HL-60 (cell line): ENCODE measurements at regions not wholly inside any gene's neighbourhood (a gene's known extent, or its start where the extent isn't known, plus 50 kb on each side); places are given as distances from the start of the nearest gene placed in this dataset.

Experiments used
- DNase-seq, 2 experiments: peaks; one replicate each; pipeline ENCODE4 v3.0.0-alpha.2; 2010 to 2020; ENCODE audit warnings: low read depth in 1 of 2, low spot score in 1 of 2
- H3K27ac ChIP-seq: fragments of 250-450 bp; sonication (Bioruptor Pico); replicated peaks from 2 replicates; pipeline ENCODE4 v1.5.1; 2020; ENCODE audit warnings: mild to moderate bottlenecking, moderate library complexity
- H3K27me3 ChIP-seq: fragments of 250-450 bp; sonication (Bioruptor Pico); 2 replicates; pipeline ENCODE4 v1.5.1; 2021; ENCODE audit warnings: mild to moderate bottlenecking, moderate library complexity; ENCODE audit not compliant: insufficient read depth, poor library complexity, severe bottlenecking
- H3K4me3 ChIP-seq: replicated peaks from 2 replicates; pipeline ENCODE4 v1.5.1; 2011; ENCODE audit warnings: mild to moderate bottlenecking, control low read depth, low read length; ENCODE audit not compliant: insufficient read depth
- CTCF ChIP-seq: IDR thresholded peaks from one replicate; pipeline ENCODE4 v1.5.1; 2011; ENCODE audit warnings: low read length, control low read depth, inconsistent platforms; ENCODE audit not compliant: insufficient read depth
- GABPA ChIP-seq: IDR thresholded peaks from 2 replicates; pipeline ENCODE4 v1.6.1; 2012; ENCODE audit warnings: low read depth
- POLR2AphosphoS5 ChIP-seq: IDR thresholded peaks from 2 replicates; pipeline ENCODE4 v1.6.1; 2012; ENCODE audit warnings: low read depth
- REST ChIP-seq: IDR thresholded peaks from 2 replicates; pipeline ENCODE4 v1.6.1; 2012; ENCODE audit warnings: low read depth; ENCODE audit not compliant: insufficient replicate concordance
- SPI1 ChIP-seq: IDR thresholded peaks from 2 replicates; pipeline ENCODE4 v1.6.1; 2012; ENCODE audit warnings: low read depth, mild to moderate bottlenecking, borderline replicate concordance

- TF ChIP-seq CTCF (no peak), SPI1 (no peak), GABPA (no peak), REST (no peak), POLR2AphosphoS5 (no peak)
- no peak overlapping the region for H3K27ac ChIP-seq
- DNase-seq, result no peak
- no peak overlapping the region for H3K4me3 ChIP-seq
- H3K27me3 ChIP-seq, result no peaks in the 10 kb centered on the region
Observed at GRCh38 chr2:193539188-193539587, 1344.5 kb upstream of the TMEFF2 start.

GRCh38 chr2:193538061-193538460, 1343.3 kb upstream of the TMEFF2 start:
- Histone ChIP-seq H3K4me3 (no peak overlapping the region), H3K27me3 (no peaks in the 10 kb centered on the region), H3K27ac (no peak overlapping the region)
- TF ChIP-seq POLR2AphosphoS5 (no peak), SPI1 (no peak), REST (no peak), GABPA (no peak), CTCF (no peak)
- DNase-seq, result no peak

GRCh38 chr2:193537531-193537930, 1342.8 kb upstream of the TMEFF2 start:
- Histone ChIP-seq H3K27me3 (no peaks in the 10 kb centered on the region), H3K27ac (no peak overlapping the region), H3K4me3 (no peak overlapping the region)
- no peak for DNase-seq
- no peak for TF ChIP-seq SPI1
- no peak for TF ChIP-seq CTCF
- TF ChIP-seq POLR2AphosphoS5, result no peak
- TF ChIP-seq GABPA, result no peak
- no peak for TF ChIP-seq REST
